HepG2 (cell line): ENCODE measurements at regions not wholly inside any gene's neighbourhood (a gene's known extent, or its start where the extent isn't known, plus 50 kb on each side); places are given as distances from the start of the nearest gene placed in this dataset.

Experiments
- ATAC-seq: fragments of 200-7000 bp; cut with Tn5 transposase; 3 replicates; pipeline ENCODE4 v1.9.1; 2020; ENCODE audit warnings: mild to moderate bottlenecking, moderate library complexity
- BruUV-seq: library from RNA; stranded (reverse); fragments of 400-500 nt; replicated peaks from 2 replicates; lab custom pipeline; 2021; lab: Mats Ljungman, UMichigan
- CTCF ChIA-PET: fragments of 300-600 bp; formaldehyde crosslinking; extraction: SDS; loops from one replicate; lab custom pipeline; 2021; ENCODE audit warnings: low total read pairs, inconsistent platforms, low intra/inter-chr PET ratio; lab: Yijun Ruan, JAX
- POLR2A ChIA-PET: fragments of 350-600 bp; sonication (Branson Sonifier 250); formaldehyde crosslinking; loops from one replicate; lab custom pipeline; 2020; ENCODE audit warnings: antibody characterized with exemption, inconsistent platforms; lab: Yijun Ruan, JAX
- DNase-seq: peaks from one replicate; pipeline ENCODE4 v3.0.0-alpha.2; 2015; ENCODE audit warnings: low spot score
- FAIRE-seq: peaks from 3 replicates; lab custom pipeline; 2011; peaks lifted over from hg19 to GRCh38; lab: Jason Lieb, UNC
- H2AFZ ChIP-seq: one replicate; pipeline ENCODE4 v1.6.1; 2011; ENCODE audit warnings: low read length, inconsistent platforms
- H3K27ac ChIP-seq: fragments of 300-600 bp; 3 replicates; pipeline ENCODE4 v1.8.0; 2011; ENCODE audit warnings: mixed run types, mild to moderate bottlenecking, mixed read lengths, low read length, inconsistent platforms; ENCODE audit not compliant: insufficient read depth; ENCODE audit errors: extremely low read length
- H3K27me3 ChIP-seq, 2 experiments: fragments of 200-600 bp in 1 of 2; 2 replicates in 1 of 2; 3 replicates in 1 of 2; pipeline versions ENCODE4 v1.6.0 to v1.8.0; 2011; ENCODE audit warnings: low read length in 2 of 2, mild to moderate bottlenecking in 2 of 2, moderate library complexity in 2 of 2, inconsistent platforms in 1 of 2; ENCODE audit not compliant: insufficient read depth in 2 of 2, control insufficient read depth in 1 of 2
- H3K36me3 ChIP-seq, 2 experiments: fragments of 200-600 bp in 1 of 2; replicated peaks in 1 of 2; 2 replicates in 1 of 2; 3 replicates in 1 of 2; pipeline versions ENCODE4 v1.5.1 to v1.8.0; 2011; ENCODE audit warnings: low read length in 2 of 2, inconsistent platforms in 1 of 2; ENCODE audit not compliant: insufficient read depth in 2 of 2, control insufficient read depth in 1 of 2
- H3K4me1 ChIP-seq: 2 replicates; pipeline ENCODE4 v1.5.1; 2012; ENCODE audit warnings: low read length, inconsistent platforms; ENCODE audit not compliant: insufficient read depth
- H3K4me2 ChIP-seq: 2 replicates; pipeline ENCODE4 v1.6.0; 2011; ENCODE audit warnings: low read depth, low read length, inconsistent platforms
- H3K4me3 ChIP-seq, 3 experiments: fragments of 200-600 bp in 1 of 3; sonication (generic), shearing (Covaris generic) in 1 of 3; replicated peaks in 1 of 3; 2 replicates each; pipeline ENCODE4 v1.5.1; 2011 to 2016; ENCODE audit warnings: low read length in 3 of 3, inconsistent platforms in 2 of 3, low read depth in 2 of 3, mild to moderate bottlenecking in 2 of 3, control low read depth in 1 of 3, mixed read lengths in 1 of 3; ENCODE audit not compliant: insufficient read depth in 1 of 3
- H3K79me2 ChIP-seq: one replicate; pipeline ENCODE4 v1.6.1; 2011; ENCODE audit warnings: low read length, inconsistent platforms; ENCODE audit not compliant: insufficient read depth
- H3K9ac ChIP-seq: 2 replicates; pipeline ENCODE4 v1.6.0; 2011; ENCODE audit warnings: mild to moderate bottlenecking, low read depth, low read length, inconsistent platforms; ENCODE audit not compliant: insufficient read depth
- H3K9me3 ChIP-seq: 2 replicates; pipeline ENCODE4 v1.5.1; 2012; ENCODE audit warnings: mild to moderate bottlenecking, low read length
- H4K20me1 ChIP-seq: 2 replicates; pipeline ENCODE4 v1.6.0; 2011; ENCODE audit warnings: inconsistent platforms, mild to moderate bottlenecking, low read length, moderate library complexity; ENCODE audit not compliant: insufficient read depth
- AGO1 ChIP-seq: fragments of 200-400 bp; formaldehyde crosslinking; IDR thresholded peaks from 2 replicates; pipeline ENCODE4 v1.6.1; 2017; ENCODE audit warnings: mild to moderate bottlenecking, low read depth, low read length, moderate library complexity; ENCODE audit not compliant: poor library complexity, severe bottlenecking
- AKAP8 ChIP-seq: sonication (generic); formaldehyde crosslinking; IDR thresholded peaks from 2 replicates; pipeline ENCODE4 v1.5.1; 2020; ENCODE audit warnings: mild to moderate bottlenecking, missing genetic modification reagents
- CCDC6 ChIP-seq: sonication (generic); formaldehyde crosslinking; IDR thresholded peaks from 2 replicates; pipeline ENCODE4 v1.8.1; 2022; ENCODE audit warnings: mild to moderate bottlenecking, missing genetic modification reagents, moderate library complexity
- ELF1 ChIP-seq: sonication (generic); formaldehyde crosslinking; IDR thresholded peaks from 2 replicates; pipeline ENCODE4 v1.4.0; 2020; ENCODE audit warnings: missing genetic modification reagents
- HNRNPLL ChIP-seq: fragments of 200-400 bp; formaldehyde crosslinking; IDR thresholded peaks from 2 replicates; pipeline ENCODE4 v1.6.1; 2017; ENCODE audit warnings: mild to moderate bottlenecking, low read depth, low read length; ENCODE audit not compliant: poor library complexity, severe bottlenecking
- MEF2D ChIP-seq: sonication (generic); formaldehyde crosslinking; IDR thresholded peaks from 2 replicates; pipeline ENCODE4 v1.5.1; 2020; ENCODE audit warnings: mild to moderate bottlenecking, missing genetic modification reagents
- NFYB ChIP-seq: sonication (generic); formaldehyde crosslinking; IDR thresholded peaks from 2 replicates; pipeline ENCODE4 v1.4.0; 2020; ENCODE audit warnings: missing genetic modification reagents
- PHF8 ChIP-seq: sonication (generic); formaldehyde crosslinking; IDR thresholded peaks from 2 replicates; pipeline ENCODE4 v1.5.0; 2020; ENCODE audit warnings: missing genetic modification reagents
- SAP130 ChIP-seq: IDR thresholded peaks from 2 replicates; pipeline ENCODE4 v1.6.1; 2016; ENCODE audit warnings: low read depth
- SKI ChIP-seq: fragments of 450-650 bp; IDR thresholded peaks from one replicate; pipeline ENCODE4 v1.6.1; 2018; ENCODE audit warnings: mild to moderate bottlenecking; ENCODE audit not compliant: partially characterized antibody
- SMAD1 ChIP-seq: sonication (generic); formaldehyde crosslinking; IDR thresholded peaks from 2 replicates; pipeline ENCODE4 v1.4.0; 2020; ENCODE audit warnings: missing genetic modification reagents, low read depth, mild to moderate bottlenecking, borderline replicate concordance
- SNAPC2 ChIP-seq: sonication (generic); formaldehyde crosslinking; IDR thresholded peaks from 2 replicates; pipeline ENCODE4 v1.8.1; 2022; ENCODE audit warnings: mild to moderate bottlenecking, missing genetic modification reagents
- SP2 ChIP-seq: sonication (generic); formaldehyde crosslinking; IDR thresholded peaks from 2 replicates; pipeline ENCODE4 v1.5.1; 2020; ENCODE audit warnings: mild to moderate bottlenecking, missing genetic modification reagents
- SRSF1 ChIP-seq: fragments of 200-400 bp; formaldehyde crosslinking; optimal IDR thresholded peaks from 2 replicates; pipeline ENCODE3; 2017; ENCODE audit warnings: mild to moderate bottlenecking, low read depth, low read length, moderate library complexity
- TBL1XR1 ChIP-seq: fragments of 150-350 bp; IDR thresholded peaks from 2 replicates; pipeline ENCODE4 v1.6.1; 2014; ENCODE audit warnings: borderline replicate concordance, low read length; ENCODE audit not compliant: partially characterized antibody
- WIZ ChIP-seq: sonication (generic); formaldehyde crosslinking; IDR thresholded peaks from 2 replicates; pipeline ENCODE4 v1.5.1; 2020; ENCODE audit warnings: mild to moderate bottlenecking, missing genetic modification reagents
- ZNF160 ChIP-seq: sonication (generic); formaldehyde crosslinking; IDR thresholded peaks from 2 replicates; pipeline ENCODE4 v1.8.0; 2022; ENCODE audit warnings: mild to moderate bottlenecking, inconsistent platforms, missing genetic modification reagents
- ZNF367 ChIP-seq: sonication (generic); formaldehyde crosslinking; IDR thresholded peaks from 2 replicates; pipeline ENCODE4 v1.4.0; 2020; ENCODE audit warnings: missing genetic modification reagents, borderline replicate concordance
- ZNF382 ChIP-seq: sonication (generic); formaldehyde crosslinking; IDR thresholded peaks from 2 replicates; pipeline ENCODE4 v1.5.0; 2020; ENCODE audit warnings: missing genetic modification reagents, mild to moderate bottlenecking, borderline replicate concordance
- ZNF569 ChIP-seq: sonication (generic); formaldehyde crosslinking; IDR thresholded peaks from 2 replicates; pipeline ENCODE4 v1.5.0; 2020; ENCODE audit warnings: mild to moderate bottlenecking, missing genetic modification reagents, moderate library complexity, borderline replicate concordance
- ZNF598 ChIP-seq: sonication (generic); formaldehyde crosslinking; IDR thresholded peaks from 2 replicates; pipeline ENCODE4 v1.5.1; 2020; ENCODE audit warnings: mild to moderate bottlenecking, missing genetic modification reagents, borderline replicate concordance
- ZNF629 ChIP-seq: sonication (generic); formaldehyde crosslinking; conservative IDR thresholded peaks from 2 replicates; pipeline ENCODE4 v1.5.0; 2020; ENCODE audit warnings: missing genetic modification reagents
- ZNF792 ChIP-seq: IDR thresholded peaks from 2 replicates; pipeline ENCODE4 v1.6.1; 2016
- ZNF816 ChIP-seq: sonication (generic); formaldehyde crosslinking; IDR thresholded peaks from 2 replicates; pipeline ENCODE4 v1.8.0; 2022; ENCODE audit warnings: missing genetic modification reagents, mild to moderate bottlenecking, borderline replicate concordance
- WGBS: methylation state at CpG from one replicate; pipeline ENCODE4 v1.1.6; 2017; ENCODE audit warnings: low lambda C conversion rate; 5-methylcytosine and 5-hydroxymethylcytosine counted together
- in situ Hi-C: cut with HindIII; loops from 2 replicates; pipeline ENCODE4 v1.10.0; 2017; ENCODE audit warnings: low pct_unique_long_range_greater_than_20kb; ENCODE audit not compliant: extremely low pct_ligation_motif_present
- intact Hi-C: fragments of 100-400 bp; cut with micrococcal nuclease; formaldehyde crosslinking; loops from one replicate; pipeline ENCODE4 v1.10.0; 2022; ENCODE audit not compliant: unreplicated experiment
- TF ChIP-seq, protein P1 (sequence below): sonication (generic); formaldehyde crosslinking; IDR thresholded peaks from 2 replicates; pipeline ENCODE4 v1.4.0; 2020; ENCODE audit warnings: missing genetic modification reagents

DNA sequence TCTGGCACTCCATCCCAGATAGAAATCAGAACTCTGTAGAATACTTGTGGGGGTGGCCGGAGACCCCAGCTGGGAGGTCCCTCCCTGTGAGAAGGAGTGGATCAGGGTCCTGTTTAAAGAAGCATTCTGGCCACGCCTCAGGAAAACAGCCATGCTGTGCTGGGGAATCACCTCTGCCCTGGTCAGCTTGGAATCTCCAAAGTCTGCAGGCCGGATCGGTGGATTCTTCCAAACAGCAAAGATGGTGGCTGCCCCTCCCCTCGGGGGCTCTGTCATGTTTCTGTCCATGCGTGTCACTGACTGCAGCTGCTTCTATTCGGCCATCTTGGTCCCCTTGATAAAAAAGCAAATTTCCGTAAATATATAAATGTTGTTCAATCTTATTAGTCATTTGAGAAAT lies 365.9 kb downstream of the JRKL start:
- no TSS peak for BruUV-seq

DNA sequence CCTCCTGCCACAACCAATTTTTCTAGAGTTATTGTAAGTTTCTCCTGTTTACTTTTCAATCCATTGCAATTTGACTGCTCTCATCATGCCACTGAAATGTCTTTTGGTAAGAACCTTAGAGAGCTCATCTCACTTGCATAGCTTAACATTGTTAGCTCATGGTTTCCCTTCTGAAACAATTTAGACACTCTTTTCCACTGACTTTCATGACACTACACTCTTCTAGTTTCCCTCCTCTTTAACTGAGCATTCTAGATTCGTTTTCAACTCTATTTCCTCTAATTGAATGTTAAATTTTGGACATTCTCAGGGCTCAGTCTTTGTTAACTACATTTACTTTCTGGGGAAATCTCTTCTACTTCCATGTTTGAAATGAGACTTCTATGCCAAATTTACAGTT lies 369.1 kb downstream of the JRKL start:
- H3K4me1 ChIP-seq, result no peaks in the 10 kb centered on the region
- no peak overlapping the region for H3K4me2 ChIP-seq
- no peak overlapping the region for H3K4me3 ChIP-seq
- no peak overlapping the region for H3K9ac ChIP-seq
- ChIA-PET CTCF (no interaction called here), POLR2A (no interaction called here)
- no peaks in the 10 kb centered on the region for H3K36me3 ChIP-seq
- intact Hi-C loops, result no loop called here
- WGBS, result 0% methylated on average over 1 of the region's 1 CpG
- ATAC-seq (no peak), FAIRE-seq (no peak), DNase-seq (no peak)
- H3K79me2 ChIP-seq, result no peaks in the 10 kb centered on the region
- no peaks in the 10 kb centered on the region for H3K27me3 ChIP-seq
- no peak overlapping the region for H3K27ac ChIP-seq
- H4K20me1 ChIP-seq, result no peaks in the 10 kb centered on the region
- H2AFZ ChIP-seq, result no peak overlapping the region
- in situ Hi-C loops, result no loop called here
- no peaks in the 10 kb centered on the region for H3K9me3 ChIP-seq
- no TSS peak for BruUV-seq
- no peak for TF ChIP-seq AKAP8 (CRISPR knock-in tag)
- TF ChIP-seq ZNF367 (CRISPR knock-in tag), result no peak
- TF ChIP-seq WIZ (CRISPR knock-in tag), result no peak
- no peak for TF ChIP-seq HNRNPLL
- no peak for TF ChIP-seq SRSF1
- no peak for TF ChIP-seq ZNF629 (CRISPR knock-in tag)
- no peak for TF ChIP-seq ZNF816 (CRISPR knock-in tag)
- TF ChIP-seq CCDC6, result no peak
- TF ChIP-seq, protein P1, sequence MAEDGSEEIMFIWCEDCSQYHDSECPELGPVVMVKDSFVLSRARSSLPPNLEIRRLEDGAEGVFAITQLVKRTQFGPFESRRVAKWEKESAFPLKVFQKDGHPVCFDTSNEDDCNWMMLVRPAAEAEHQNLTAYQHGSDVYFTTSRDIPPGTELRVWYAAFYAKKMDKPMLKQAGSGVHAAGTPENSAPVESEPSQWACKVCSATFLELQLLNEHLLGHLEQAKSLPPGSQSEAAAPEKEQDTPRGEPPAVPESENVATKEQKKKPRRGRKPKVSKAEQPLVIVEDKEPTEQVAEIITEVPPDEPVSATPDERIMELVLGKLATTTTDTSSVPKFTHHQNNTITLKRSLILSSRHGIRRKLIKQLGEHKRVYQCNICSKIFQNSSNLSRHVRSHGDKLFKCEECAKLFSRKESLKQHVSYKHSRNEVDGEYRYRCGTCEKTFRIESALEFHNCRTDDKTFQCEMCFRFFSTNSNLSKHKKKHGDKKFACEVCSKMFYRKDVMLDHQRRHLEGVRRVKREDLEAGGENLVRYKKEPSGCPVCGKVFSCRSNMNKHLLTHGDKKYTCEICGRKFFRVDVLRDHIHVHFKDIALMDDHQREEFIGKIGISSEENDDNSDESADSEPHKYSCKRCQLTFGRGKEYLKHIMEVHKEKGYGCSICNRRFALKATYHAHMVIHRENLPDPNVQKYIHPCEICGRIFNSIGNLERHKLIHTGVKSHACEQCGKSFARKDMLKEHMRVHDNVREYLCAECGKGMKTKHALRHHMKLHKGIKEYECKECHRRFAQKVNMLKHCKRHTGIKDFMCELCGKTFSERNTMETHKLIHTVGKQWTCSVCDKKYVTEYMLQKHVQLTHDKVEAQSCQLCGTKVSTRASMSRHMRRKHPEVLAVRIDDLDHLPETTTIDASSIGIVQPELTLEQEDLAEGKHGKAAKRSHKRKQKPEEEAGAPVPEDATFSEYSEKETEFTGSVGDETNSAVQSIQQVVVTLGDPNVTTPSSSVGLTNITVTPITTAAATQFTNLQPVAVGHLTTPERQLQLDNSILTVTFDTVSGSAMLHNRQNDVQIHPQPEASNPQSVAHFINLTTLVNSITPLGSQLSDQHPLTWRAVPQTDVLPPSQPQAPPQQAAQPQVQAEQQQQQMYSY, result no peak
- no peak for TF ChIP-seq ZNF598 (CRISPR knock-in tag)
- no peak for TF ChIP-seq ELF1 (CRISPR knock-in tag)
- TF ChIP-seq ZNF792 (CRISPR knock-in tag), result no peak
- no peak for TF ChIP-seq MEF2D
- TF ChIP-seq NFYB, result no peak
- TF ChIP-seq SAP130 (CRISPR knock-in tag), result no peak
- no peak for TF ChIP-seq TBL1XR1

More for the DNA sequence above, 365.9 kb downstream of the JRKL start:
- CTCF ChIA-PET, result no interaction called here
- in situ Hi-C loops, result no loop called here
- Histone ChIP-seq H3K36me3 (no peaks in the 10 kb centered on the region), H3K4me1 (no peaks in the 10 kb centered on the region)
- 36% methylated on average over 6 of the region's 8 CpGs for WGBS
- no peak for DNase-seq
- POLR2A ChIA-PET, result no interaction called here
- no peak for TF ChIP-seq AGO1
- no peak for TF ChIP-seq SKI
- no peak for TF ChIP-seq SMAD1 (CRISPR knock-in tag)
- no peak for TF ChIP-seq SP2
- TF ChIP-seq ZNF160 (CRISPR knock-in tag), result no peak
- no peak for TF ChIP-seq SNAPC2
- TF ChIP-seq ZNF569 (CRISPR knock-in tag), result no peak
- no peak for TF ChIP-seq ZNF382 (CRISPR knock-in tag)
- no peak for TF ChIP-seq PHF8 (CRISPR knock-in tag)
- TF ChIP-seq, all 625 proteins: peak for 0
- H3K9me3 ChIP-seq, result no peaks in the 10 kb centered on the region
- H3K27me3 ChIP-seq, result no peaks in the 10 kb centered on the region
- no peaks in the 10 kb centered on the region for H3K79me2 ChIP-seq
- ATAC-seq (no peak), FAIRE-seq (no peak)
- H3K27ac ChIP-seq, result no peak overlapping the region
- H3K4me3 ChIP-seq, result no peak overlapping the region
- H3K4me2 ChIP-seq, result no peak overlapping the region
- intact Hi-C loops, result no loop called here
- no peaks in the 10 kb centered on the region for H4K20me1 ChIP-seq
- H2AFZ ChIP-seq, result no peak overlapping the region
- H3K9ac ChIP-seq, result no peak overlapping the region
